ENCODE measurements at regions not wholly inside any gene's neighbourhood (a gene's known extent, or its start where the extent isn't known, plus 50 kb on each side); places are given as distances from the start of the nearest gene placed in this dataset.
A peak's percentile ranks its signal among the peaks of the same experiment; 100 is the strongest.

DNA sequence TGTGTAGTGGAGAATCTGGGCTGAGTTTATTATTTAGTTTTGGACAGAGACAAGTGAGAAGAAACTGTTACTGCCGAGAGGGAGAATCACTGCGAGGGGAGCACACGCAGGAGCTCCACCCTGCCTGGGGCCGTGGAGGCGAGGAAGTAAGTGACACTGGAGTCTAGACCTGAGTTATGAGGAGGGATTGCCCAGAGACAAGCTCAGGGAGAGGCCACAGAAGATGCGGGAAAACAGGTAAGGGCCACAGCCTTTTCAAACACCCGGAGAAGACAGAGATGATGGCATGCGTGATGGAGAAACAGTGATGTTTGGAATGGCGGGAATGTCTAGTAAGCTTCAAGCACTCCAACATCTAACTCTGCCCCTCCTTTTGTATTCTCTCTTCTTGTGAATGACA is 84.1 kb downstream of the TNFSF11 start:
- DNase-seq (ENCODE audit: extremely low read depth in 1 of 11, low read depth in 9 of 11, low spot score in 4 of 11), result no peak

GRCh38 chr13:42660333-42660965 is 86.5 kb downstream of the TNFSF11 start:
- no peak for DNase-seq (ENCODE audit: extremely low read depth in 1 of 11, low read depth in 9 of 11, low spot score in 4 of 11)

DNA sequence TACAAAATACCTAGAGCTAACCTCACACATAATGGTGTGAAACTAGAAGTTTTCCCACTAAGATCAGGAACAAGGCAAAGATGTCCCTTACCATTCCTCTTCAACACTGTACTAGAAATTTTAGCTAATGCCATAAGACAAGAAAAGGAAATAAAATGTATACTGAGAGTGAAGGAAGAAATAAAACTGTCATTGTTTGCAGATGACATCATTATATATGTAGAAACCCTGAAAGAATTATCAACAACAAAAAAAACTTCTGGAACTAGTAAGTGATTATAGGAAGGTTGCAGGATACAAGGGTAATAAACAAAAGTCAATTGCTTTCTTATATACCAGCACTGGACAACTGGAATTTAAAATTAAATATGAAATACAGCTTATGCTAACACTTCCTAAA is 93.7 kb downstream of the TNFSF11 start:
- no peak for DNase-seq (ENCODE audit: extremely low read depth in 1 of 11, low read depth in 9 of 11, low spot score in 4 of 11)

DNA sequence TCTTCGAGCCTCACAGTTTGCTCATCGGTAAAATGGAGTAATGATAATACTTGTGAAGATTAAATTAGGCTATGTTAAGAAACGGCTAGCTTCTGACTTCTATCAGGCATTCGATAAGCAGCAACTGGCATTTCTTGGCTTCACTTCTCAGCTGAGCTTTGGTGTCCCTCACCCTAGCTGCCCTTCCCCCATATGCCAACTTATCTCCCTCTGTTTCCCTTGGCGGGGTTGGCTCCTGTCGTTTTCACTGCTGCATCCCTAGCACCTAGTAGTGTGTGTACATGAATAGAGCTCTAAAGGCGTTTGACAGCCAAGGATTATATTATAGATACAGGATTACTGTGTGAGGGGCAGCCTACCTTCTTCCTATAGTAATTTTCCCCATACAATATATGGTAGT is 97.5 kb downstream of the TNFSF11 start:
- no peak for DNase-seq (ENCODE audit: extremely low read depth in 1 of 11, low read depth in 9 of 11, low spot score in 4 of 11)

- DNase-seq (ENCODE audit: extremely low read depth in 1 of 11, low read depth in 9 of 11, low spot score in 4 of 11), result no peak
Measured at GRCh38 chr13:42673677-42674076, 99.7 kb downstream of the TNFSF11 start.

GRCh38 chr13:42680748-42681147 is 100.6 kb upstream of the FAM216B start:
- no peak for DNase-seq (ENCODE audit: extremely low read depth in 1 of 11, low read depth in 9 of 11, low spot score in 4 of 11)

DNA sequence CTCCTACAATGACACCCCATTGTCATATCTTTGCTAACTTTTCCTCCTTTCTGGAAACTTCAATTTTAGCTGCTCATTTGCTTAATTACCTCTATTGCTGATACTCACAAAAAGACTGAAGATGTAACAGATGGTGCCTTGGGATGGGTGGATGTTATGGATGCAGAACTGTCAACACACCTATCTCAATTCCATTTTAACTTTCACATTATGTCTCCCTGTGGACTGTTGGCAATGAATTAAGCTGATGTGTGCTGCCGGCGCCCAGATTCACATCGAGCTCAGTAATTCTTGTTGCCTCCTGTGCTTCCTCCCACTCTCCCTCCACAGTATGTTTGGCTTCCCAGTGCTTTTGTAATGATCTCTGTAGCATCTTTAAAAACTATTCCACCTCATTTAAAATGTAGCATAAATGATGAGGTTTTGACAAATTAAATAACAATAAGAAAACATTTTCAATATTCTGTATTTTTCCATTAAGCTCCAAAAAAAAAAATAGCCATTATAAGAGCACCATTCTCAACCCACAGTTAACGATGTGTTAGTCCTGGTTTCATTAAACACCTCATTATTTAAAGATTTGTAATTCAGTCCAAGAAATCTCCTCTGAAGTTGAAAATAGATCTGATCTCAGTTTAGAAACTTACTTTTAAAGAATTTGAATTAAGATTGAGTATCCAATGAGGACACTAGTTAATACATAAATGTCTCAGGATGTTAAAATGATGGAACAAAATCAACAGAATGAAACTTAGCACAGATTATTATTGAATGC is 99.9 kb upstream of the FAM216B start:
- DNase-seq (ENCODE audit: extremely low read depth in 1 of 11, low read depth in 9 of 11, low spot score in 4 of 11), result no peak

GRCh38 chr13:42684226-42684625 is 97.2 kb upstream of the FAM216B start:
- DNase-seq (ENCODE audit: extremely low read depth in 1 of 11, low read depth in 9 of 11, low spot score in 4 of 11), result no peak

DNA sequence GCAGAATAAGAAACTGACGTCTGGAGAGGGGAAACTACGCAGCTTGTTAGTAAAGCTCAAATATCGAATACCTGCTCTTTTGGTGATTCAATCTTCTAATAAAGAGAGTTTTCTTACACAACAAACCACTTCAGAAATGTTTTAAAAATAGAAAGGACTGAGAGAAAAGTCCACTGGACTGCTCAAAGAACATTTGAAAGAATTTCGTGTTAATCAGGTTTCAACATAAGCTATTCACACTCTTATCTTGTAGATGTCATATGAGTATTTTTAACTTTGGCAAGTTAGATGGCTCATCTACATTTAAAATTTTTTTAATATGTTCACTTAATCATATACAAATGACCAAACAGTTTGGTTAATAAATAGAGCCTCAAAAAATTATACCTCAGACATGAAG is 95.6 kb upstream of the FAM216B start:
- DNase-seq (ENCODE audit: extremely low read depth in 1 of 11, low read depth in 9 of 11, low spot score in 4 of 11), result no peak

GRCh38 chr13:42686165-42686564 is 95.2 kb upstream of the FAM216B start:
- no peak for DNase-seq (ENCODE audit: extremely low read depth in 1 of 11, low read depth in 9 of 11, low spot score in 4 of 11)

GRCh38 chr13:42688821-42689220 is 92.6 kb upstream of the FAM216B start:
- no peak for DNase-seq (ENCODE audit: extremely low read depth in 1 of 11, low read depth in 9 of 11, low spot score in 4 of 11)

DNA sequence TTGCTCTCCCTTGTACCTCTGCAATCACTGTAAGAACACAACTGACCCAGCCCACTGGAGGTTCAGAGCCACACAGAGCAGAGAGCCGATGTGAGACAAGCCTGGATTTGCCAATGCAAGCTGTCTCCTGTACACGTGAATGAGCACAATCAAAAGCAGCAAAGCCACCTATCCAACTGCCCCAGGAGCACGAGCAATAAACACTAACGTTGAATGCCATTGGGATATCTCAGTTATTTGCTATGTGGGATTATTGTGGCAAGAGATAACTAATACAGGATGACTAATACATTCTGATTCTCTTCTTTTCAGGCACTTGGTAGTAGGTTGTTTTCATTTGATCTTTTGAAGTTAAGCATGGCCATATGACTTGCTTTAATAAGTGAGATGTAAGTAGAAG is 85.2 kb upstream of the FAM216B start:
- no peak for DNase-seq (ENCODE audit: extremely low read depth in 1 of 11, low read depth in 9 of 11, low spot score in 4 of 11)

DNA sequence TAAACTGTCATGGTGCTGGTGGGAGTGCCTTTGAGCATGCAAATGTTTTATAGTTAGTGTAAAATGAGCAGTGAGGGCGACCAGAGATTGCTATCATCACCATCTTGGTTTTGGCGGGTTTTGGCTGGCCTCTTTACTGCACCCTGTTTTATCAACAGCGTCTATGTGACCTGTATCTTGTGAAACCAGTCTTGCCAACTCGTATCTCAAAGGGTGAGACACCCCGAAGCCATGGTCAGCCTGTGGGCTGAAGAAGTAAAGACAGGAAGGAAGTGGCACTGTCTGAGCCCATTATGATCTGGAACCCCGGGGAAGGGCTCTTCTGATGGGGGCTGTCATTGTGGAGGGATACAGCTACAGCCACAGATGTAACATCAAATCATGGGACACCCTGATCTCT is 81.5 kb upstream of the FAM216B start:
- DNase-seq (ENCODE audit: extremely low read depth in 1 of 11, low read depth in 9 of 11, low spot score in 4 of 11), result no peak

DNA sequence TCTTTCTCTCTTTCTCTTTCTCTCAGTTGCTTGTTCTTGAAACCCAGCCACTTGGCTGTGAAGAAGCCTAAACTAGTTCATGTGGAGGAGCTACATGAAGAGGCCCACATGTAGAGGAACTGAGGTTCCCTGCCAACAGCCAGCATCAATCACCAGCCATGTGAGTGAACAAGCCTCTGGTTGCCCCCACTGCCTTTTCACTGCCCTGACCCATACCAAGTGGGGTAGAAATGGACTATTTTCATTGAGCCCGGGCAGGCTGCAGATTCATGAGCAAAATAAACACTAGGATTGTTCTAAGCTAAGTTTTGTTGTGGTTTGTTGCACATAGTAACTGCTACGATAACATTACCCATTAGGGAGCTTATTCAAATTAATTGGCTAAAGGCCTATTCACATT is 78.7 kb upstream of the FAM216B start:
- DNase-seq (ENCODE audit: extremely low read depth in 1 of 11, low read depth in 9 of 11, low spot score in 4 of 11), result peak in 3 of 11 donors; percentile 3

- no peak for DNase-seq (ENCODE audit: extremely low read depth in 1 of 11, low read depth in 9 of 11, low spot score in 4 of 11)
Measured at GRCh38 chr13:42703740-42704139, 77.6 kb upstream of the FAM216B start.

- no peak for DNase-seq (ENCODE audit: extremely low read depth in 1 of 11, low read depth in 9 of 11, low spot score in 4 of 11)
Measured at GRCh38 chr13:42706286-42706685, 75.1 kb upstream of the FAM216B start.

DNA sequence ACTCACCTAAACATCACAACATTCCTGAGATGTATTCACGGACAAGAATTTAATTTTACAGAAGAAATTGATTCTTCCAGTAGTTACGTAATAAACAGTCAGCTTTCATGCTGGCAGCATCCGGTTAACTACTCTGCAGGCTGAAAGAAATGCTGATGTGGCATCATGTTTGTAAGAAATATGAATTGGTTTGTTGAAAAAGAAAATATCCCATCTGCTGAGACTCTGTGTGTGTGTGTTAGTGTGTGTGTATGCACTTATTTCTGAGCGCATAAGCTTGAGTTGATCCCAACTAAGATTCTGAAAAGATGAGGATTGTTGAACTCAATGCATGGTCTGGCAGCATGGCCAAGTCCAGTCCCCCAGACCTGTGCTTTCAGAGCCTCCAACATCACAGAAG is 74.3 kb upstream of the FAM216B start:
- DNase-seq (ENCODE audit: extremely low read depth in 1 of 11, low read depth in 9 of 11, low spot score in 4 of 11), result no peak

- no peak for DNase-seq (ENCODE audit: extremely low read depth in 1 of 11, low read depth in 9 of 11, low spot score in 4 of 11)
Measured at GRCh38 chr13:42707586-42707985, 73.8 kb upstream of the FAM216B start.

- DNase-seq (ENCODE audit: extremely low read depth in 1 of 11, low read depth in 9 of 11, low spot score in 4 of 11), result no peak
Measured at GRCh38 chr13:42708391-42708790, 73.0 kb upstream of the FAM216B start.

- no peak for DNase-seq (ENCODE audit: extremely low read depth in 1 of 11, low read depth in 9 of 11, low spot score in 4 of 11)
Measured at GRCh38 chr13:42709276-42709675, 72.1 kb upstream of the FAM216B start.

- DNase-seq (ENCODE audit: extremely low read depth in 1 of 11, low read depth in 9 of 11, low spot score in 4 of 11), result no peak
Measured at GRCh38 chr13:42715909-42716308, 65.5 kb upstream of the FAM216B start.

All from renal cortex interstitium (tissue), 11 donors.